GM12878 (cell line): ENCODE measurements at regions not wholly inside any gene's neighbourhood (a gene's known extent, or its start where the extent isn't known, plus 50 kb on each side); places are given as distances from the start of the nearest gene placed in this dataset.

Experiments used
- JUND ChIP-seq: IDR thresholded peaks from 2 replicates; pipeline ENCODE4 v1.6.1; 2012; ENCODE audit warnings: low read depth, mild to moderate bottlenecking, low read length, improper control_type of control experiment, moderate library complexity
- TF ChIP-seq, protein P1 (sequence below): IDR thresholded peaks from 2 replicates; pipeline ENCODE4 v1.6.1; 2012; ENCODE audit warnings: low read depth, low read length, improper control_type of control experiment
- TF ChIP-seq, protein P2 (sequence below): IDR thresholded peaks from 2 replicates; pipeline ENCODE4 v1.6.1; 2012; ENCODE audit warnings: low read length, inconsistent platforms
- TF ChIP-seq, protein P3 (sequence below): fragments of 450-650 bp; IDR thresholded peaks from 2 replicates; pipeline ENCODE4 v1.6.1; 2017; ENCODE audit warnings: mild to moderate bottlenecking, low read depth, inconsistent platforms; ENCODE audit not compliant: poor library complexity, severe bottlenecking

DNA sequence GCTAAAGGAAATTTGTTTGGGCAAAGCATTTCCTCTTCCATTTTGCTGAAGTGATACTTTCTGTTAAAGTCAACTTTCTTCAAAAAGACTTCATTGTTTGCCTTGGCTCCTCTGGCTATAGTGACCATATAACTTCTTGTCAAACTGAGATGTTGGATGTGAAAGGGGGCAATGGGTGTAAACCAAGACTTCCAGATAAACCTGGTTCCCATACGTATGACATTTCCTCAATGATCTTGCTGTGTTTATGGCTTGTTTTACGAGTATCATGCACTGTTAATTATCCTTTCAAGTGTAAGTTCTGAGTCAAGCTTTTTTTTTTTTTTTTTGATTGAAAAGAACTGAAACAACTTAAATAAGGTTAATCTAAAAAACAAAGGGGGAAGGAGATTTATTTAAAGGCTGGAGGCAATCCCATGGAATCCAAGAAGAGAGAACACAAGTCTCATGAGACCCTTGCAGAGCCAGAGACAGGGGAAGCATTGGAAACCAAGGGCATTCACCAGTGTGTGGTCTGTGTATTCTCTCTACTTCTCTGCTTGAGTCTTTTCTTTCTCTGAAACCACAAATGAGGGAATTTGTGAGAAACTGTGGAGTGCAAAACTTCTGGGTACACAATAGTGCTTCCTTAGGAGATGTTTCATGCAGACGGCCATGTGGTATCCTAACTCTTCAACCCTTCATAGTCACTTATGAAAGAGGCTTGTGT, 335.3 kb downstream of the RAB3C start (continued):
- TF ChIP-seq JUND, result no peak
- TF ChIP-seq, protein P1, sequence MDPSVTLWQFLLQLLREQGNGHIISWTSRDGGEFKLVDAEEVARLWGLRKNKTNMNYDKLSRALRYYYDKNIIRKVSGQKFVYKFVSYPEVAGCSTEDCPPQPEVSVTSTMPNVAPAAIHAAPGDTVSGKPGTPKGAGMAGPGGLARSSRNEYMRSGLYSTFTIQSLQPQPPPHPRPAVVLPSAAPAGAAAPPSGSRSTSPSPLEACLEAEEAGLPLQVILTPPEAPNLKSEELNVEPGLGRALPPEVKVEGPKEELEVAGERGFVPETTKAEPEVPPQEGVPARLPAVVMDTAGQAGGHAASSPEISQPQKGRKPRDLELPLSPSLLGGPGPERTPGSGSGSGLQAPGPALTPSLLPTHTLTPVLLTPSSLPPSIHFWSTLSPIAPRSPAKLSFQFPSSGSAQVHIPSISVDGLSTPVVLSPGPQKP, result no peak
- TF ChIP-seq, protein P2, sequence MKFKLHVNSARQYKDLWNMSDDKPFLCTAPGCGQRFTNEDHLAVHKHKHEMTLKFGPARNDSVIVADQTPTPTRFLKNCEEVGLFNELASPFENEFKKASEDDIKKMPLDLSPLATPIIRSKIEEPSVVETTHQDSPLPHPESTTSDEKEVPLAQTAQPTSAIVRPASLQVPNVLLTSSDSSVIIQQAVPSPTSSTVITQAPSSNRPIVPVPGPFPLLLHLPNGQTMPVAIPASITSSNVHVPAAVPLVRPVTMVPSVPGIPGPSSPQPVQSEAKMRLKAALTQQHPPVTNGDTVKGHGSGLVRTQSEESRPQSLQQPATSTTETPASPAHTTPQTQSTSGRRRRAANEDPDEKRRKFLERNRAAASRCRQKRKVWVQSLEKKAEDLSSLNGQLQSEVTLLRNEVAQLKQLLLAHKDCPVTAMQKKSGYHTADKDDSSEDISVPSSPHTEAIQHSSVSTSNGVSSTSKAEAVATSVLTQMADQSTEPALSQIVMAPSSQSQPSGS, result no peak
- TF ChIP-seq, protein P3, sequence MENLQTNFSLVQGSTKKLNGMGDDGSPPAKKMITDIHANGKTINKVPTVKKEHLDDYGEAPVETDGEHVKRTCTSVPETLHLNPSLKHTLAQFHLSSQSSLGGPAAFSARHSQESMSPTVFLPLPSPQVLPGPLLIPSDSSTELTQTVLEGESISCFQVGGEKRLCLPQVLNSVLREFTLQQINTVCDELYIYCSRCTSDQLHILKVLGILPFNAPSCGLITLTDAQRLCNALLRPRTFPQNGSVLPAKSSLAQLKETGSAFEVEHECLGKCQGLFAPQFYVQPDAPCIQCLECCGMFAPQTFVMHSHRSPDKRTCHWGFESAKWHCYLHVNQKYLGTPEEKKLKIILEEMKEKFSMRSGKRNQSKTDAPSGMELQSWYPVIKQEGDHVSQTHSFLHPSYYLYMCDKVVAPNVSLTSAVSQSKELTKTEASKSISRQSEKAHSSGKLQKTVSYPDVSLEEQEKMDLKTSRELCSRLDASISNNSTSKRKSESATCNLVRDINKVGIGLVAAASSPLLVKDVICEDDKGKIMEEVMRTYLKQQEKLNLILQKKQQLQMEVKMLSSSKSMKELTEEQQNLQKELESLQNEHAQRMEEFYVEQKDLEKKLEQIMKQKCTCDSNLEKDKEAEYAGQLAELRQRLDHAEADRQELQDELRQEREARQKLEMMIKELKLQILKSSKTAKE, result no peak
